ENCODE measurements at regions not wholly inside any gene's neighbourhood (a gene's known extent, or its start where the extent isn't known, plus 50 kb on each side); places are given as distances from the start of the nearest gene placed in this dataset.

- no peak for TF ChIP-seq CTCF (IDR thresholded peaks at IDR 0.05; ENCODE audit: insufficient read depth, low read depth, low read length, missing control alignments)
- peak; percentile 87 for DNase-seq (ENCODE audit: low read depth)
- H3K4me3 ChIP-seq (ENCODE audit: low read length) = no peak overlapping the region
These were observed 195.2 kb upstream of the CNTNAP4 start for GRCh38 chr16:76081967-76082366.

GRCh38 chr16:76106647-76107046 is 170.6 kb upstream of the CNTNAP4 start:
- no peak for TF ChIP-seq CTCF (IDR thresholded peaks at IDR 0.05; ENCODE audit: insufficient read depth, low read depth, low read length, missing control alignments)
- DNase-seq (ENCODE audit: low read depth) = no peak
- no peak overlapping the region for H3K4me3 ChIP-seq (ENCODE audit: low read length)

DNA sequence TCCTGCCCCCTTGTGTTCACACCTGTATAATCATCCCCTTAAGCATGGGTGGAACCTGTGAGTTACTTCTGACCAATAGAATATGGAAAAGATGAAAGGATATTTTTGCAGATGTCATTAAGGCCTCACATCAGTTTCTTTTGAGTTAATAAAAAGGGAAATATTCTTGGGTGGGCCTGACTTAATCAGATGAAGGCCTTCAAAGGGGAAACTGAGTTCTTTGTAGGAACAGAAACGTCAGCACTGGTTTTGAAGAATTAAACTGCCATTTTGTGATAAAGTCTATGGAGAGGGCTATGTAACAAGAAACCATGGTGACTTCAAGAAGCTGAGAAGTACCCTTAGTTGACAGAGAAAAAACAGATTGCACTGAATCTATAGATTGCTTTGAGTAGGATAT is 168.7 kb upstream of the CNTNAP4 start:
- DNase-seq (ENCODE audit: low read depth) = no peak
- H3K4me3 ChIP-seq (ENCODE audit: low read length) = no peak overlapping the region
- TF ChIP-seq CTCF (IDR thresholded peaks at IDR 0.05; ENCODE audit: insufficient read depth, low read depth, low read length, missing control alignments) = no peak

DNA sequence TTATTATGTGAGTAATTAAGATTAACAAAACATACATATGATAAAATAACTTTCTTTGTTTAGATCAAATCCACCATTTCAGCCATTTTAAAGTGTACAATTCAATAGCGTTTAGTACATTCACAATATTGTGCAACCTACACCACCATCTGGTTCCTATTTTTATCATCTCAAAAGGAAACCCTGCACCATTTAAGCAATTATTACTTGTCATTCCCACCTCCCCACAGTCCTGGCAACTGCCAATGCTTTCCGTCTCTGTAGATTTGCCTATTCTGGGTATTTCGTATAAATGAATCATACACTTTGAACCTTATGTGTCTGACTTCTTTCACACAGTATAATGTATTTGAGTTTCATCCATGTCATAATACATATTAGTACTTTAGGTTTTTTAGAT is 162.5 kb upstream of the CNTNAP4 start:
- no peak for TF ChIP-seq CTCF (IDR thresholded peaks at IDR 0.05; ENCODE audit: insufficient read depth, low read depth, low read length, missing control alignments)
- H3K4me3 ChIP-seq (ENCODE audit: low read length) = no peak overlapping the region
- no peak for DNase-seq (ENCODE audit: low read depth)

DNA sequence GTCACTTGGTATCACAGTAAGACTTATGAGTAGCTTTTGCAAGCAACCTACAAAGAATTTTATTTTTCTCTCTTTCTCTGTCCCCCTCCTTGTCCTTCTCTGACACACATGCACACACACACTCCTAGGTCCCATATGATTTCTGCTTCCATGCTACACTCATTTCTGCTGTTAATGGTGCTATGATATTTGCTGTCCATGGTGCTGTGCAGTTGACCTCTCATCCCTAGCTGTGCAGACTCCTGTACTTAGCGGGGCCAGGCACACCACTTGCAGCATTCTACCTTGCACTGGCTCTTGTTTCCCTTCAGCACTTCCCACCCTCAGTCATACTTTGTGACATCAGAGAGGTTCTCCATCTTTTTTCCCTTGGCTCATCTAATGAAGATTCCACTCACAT is 158.9 kb upstream of the CNTNAP4 start:
- TF ChIP-seq CTCF (IDR thresholded peaks at IDR 0.05; ENCODE audit: insufficient read depth, low read depth, low read length, missing control alignments) = no peak
- H3K4me3 ChIP-seq (ENCODE audit: low read length) = no peak overlapping the region
- peak; percentile 23 for DNase-seq (ENCODE audit: low read depth)

- TF ChIP-seq CTCF (IDR thresholded peaks at IDR 0.05; ENCODE audit: insufficient read depth, low read depth, low read length, missing control alignments) = no peak
- no peak for DNase-seq (ENCODE audit: low read depth)
- no peak overlapping the region for H3K4me3 ChIP-seq (ENCODE audit: low read length)
These were observed 155.6 kb upstream of the CNTNAP4 start for GRCh38 chr16:76121636-76122035.

DNA sequence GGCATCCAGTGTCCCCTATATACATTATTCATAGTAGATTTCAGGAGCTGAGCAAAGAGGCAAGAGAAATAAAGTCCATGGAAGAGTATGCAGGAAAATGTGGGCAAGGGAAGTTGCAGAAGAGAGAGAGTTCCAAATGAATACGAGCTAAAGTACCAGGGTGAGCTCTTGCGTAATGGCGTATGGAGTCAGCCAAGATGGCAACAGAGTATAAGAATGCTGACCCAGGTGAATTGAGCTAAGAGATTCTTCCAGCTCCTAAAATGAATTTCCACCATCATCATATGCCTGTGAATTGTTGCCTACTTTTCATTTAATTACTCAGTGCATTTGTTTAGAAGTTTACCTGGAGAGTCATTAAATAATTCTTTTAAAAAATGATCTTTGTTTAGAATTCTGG is 153.2 kb upstream of the CNTNAP4 start:
- no peak overlapping the region for H3K4me3 ChIP-seq (ENCODE audit: low read length)
- peak; percentile 65 for DNase-seq (ENCODE audit: low read depth)
- TF ChIP-seq CTCF (IDR thresholded peaks at IDR 0.05; ENCODE audit: insufficient read depth, low read depth, low read length, missing control alignments) = no peak

Measured in epithelial cell of esophagus (primary cell).